Retinal pigment epithelial cell (primary cell): ENCODE measurements at regions not wholly inside any gene's neighbourhood (a gene's known extent, or its start where the extent isn't known, plus 50 kb on each side); places are given as distances from the start of the nearest gene placed in this dataset.

Experiments
- DNase-seq: peaks from one replicate; pipeline ENCODE4 v3.0.0-alpha.2; 2010; ENCODE audit warnings: low read depth
- H3K4me3 ChIP-seq: 2 replicates; pipeline ENCODE4 v1.5.1; 2011; ENCODE audit warnings: mild to moderate bottlenecking, low read length, control low read depth, moderate library complexity
- TF ChIP-seq, protein P1 (sequence below): conservative IDR thresholded peaks from 2 replicates; pipeline ENCODE4 v1.5.1; 2011; ENCODE audit warnings: low read depth, low read length, control low read depth, inconsistent platforms

DNA sequence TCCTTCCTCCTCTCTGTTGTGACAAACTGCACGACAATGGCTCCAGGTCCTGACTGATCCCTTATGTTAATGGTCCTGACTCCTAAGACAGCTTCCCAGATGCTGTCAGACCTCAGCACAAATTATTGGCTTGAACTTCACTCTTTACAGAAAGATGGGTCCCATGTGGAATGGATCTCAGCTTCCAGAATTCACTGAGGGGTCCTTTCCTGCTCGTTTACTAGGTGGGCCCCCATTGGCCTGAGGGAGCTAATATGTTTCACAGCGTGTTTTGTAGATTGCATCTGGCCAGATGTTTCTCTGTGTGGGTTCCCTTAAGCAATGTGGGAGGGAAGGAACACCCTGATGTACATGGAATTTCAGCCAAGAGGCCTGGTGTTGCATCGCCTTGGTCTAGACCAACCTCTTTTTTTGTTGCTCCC is 826.6 kb downstream of the MAFB start:
- DNase-seq: no peak
- TF ChIP-seq, protein P1, sequence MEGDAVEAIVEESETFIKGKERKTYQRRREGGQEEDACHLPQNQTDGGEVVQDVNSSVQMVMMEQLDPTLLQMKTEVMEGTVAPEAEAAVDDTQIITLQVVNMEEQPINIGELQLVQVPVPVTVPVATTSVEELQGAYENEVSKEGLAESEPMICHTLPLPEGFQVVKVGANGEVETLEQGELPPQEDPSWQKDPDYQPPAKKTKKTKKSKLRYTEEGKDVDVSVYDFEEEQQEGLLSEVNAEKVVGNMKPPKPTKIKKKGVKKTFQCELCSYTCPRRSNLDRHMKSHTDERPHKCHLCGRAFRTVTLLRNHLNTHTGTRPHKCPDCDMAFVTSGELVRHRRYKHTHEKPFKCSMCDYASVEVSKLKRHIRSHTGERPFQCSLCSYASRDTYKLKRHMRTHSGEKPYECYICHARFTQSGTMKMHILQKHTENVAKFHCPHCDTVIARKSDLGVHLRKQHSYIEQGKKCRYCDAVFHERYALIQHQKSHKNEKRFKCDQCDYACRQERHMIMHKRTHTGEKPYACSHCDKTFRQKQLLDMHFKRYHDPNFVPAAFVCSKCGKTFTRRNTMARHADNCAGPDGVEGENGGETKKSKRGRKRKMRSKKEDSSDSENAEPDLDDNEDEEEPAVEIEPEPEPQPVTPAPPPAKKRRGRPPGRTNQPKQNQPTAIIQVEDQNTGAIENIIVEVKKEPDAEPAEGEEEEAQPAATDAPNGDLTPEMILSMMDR: no peak
- H3K4me3 ChIP-seq: no peak overlapping the region

DNA sequence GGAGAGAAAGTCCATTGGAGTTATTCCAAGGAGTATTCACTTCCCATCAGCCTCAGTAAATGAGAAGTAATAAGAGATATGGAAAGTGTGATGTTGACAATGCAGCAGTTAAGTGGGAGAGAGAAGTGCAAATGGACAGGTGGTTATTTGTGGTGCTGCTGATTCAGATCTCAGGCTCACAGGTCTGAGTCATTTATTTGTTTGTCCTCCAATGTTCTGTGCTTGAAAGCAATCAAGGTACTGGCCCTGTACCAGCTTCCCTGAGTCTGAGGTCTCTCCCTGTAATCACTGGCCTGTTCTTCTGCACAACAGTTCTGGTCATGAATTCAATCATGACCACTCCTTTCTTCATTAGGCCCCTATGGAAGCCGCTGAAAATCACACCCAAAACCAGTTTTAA is 827.7 kb downstream of the MAFB start:
- no peak for DNase-seq
- H3K4me3 ChIP-seq: no peak overlapping the region
- TF ChIP-seq, protein P1: no peak

DNA sequence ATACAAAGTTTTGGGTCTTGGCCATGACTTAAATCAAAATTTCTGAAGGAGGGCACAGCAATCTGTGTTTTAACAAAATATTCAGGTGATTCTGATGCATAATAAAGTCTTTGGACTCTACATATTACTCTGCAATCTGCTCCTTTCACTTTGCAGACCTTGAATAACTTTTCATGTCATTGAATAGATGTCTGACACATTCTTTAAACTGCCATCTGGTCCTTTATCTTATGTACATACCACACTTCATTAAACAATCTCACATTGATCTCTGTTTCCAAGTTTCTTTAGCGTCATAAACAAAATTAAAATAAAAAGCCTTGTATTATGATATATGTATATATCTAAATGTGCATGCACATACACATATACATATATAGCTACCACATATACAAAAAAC is 831.2 kb downstream of the MAFB start:
- DNase-seq: no peak
- H3K4me3 ChIP-seq: no peak overlapping the region
- TF ChIP-seq, protein P1: no peak

DNA sequence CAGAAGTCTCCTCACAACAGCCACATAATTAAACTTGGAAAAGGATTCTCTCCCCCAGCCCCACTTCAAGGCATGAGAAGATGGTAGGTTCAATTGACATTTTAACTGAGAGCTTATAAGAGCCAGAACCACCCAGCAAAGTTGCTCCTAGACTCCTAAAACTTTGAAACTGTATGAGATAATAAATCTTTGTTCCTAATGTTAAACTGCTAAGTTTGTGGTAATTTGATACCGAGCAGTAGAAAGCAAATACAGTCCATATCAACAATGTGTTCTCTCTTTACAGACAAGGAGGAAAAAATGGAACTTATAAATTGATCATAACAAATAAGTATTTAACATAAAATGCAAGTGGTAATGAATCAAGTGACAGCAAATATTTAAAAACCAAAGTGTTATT is 831.8 kb downstream of the MAFB start:
- H3K4me3 ChIP-seq: no peak overlapping the region
- TF ChIP-seq, protein P1: no peak
- no peak for DNase-seq

DNA sequence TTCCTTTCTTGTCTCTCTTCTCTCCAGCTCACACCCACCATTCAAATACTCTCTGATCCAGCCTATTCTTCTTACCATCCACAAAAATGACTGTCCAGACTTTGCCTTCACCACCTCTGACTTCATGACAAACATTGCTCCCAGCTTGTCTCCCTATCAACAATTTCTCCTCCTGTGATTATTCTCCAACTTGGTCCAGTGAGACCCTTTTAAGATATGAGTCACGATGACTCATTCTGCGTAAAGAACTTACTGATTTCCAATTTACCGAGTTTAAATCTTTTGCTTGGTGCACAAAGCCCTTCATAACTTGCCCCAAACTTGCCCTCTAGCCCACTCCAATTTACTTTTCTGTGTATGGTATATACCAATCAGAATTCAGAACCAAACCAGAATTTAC is 833.2 kb downstream of the MAFB start:
- TF ChIP-seq, protein P1: no peak
- no peak overlapping the region for H3K4me3 ChIP-seq
- DNase-seq: peak; percentile 17

DNA sequence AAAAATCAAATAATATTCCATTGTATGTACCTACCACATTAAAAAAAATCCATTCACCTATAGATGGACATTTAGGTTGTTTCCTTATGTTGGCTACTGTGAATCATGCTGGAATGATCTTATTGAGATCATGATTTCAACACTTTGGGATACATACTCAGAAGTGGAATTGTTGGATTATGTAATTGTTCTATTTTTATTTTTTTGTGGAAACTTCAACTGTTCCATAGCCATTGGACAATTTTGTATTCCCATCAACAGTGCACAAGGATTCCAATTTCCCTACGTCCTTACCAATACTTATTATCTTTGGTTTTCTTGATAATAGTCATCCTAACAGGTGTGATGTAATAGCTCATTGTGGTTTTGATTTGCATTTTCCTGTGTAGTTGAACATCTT is 834.0 kb downstream of the MAFB start:
- H3K4me3 ChIP-seq: no peak overlapping the region
- TF ChIP-seq, protein P1: no peak
- no peak for DNase-seq

DNA sequence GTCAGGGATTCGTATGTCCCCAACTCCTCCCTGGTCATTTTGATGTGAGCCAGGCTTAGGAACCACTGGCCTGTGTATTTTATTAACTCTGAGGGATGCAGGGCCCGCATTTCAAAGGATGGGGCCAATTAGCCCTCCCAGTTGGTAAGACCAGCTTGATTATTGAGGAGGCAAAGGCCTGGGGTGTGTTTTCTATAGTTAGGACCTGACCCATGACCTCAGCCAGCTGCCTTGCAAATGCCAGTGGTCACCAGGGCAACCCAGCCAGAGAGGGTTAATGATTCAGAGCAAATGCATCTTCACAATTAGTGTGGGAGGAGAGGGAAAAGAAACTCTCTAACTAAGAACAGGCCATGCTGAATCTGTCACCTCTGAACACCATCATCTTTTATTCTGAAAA is 835.4 kb downstream of the MAFB start:
- TF ChIP-seq, protein P1: no peak
- H3K4me3 ChIP-seq: no peak overlapping the region
- DNase-seq: peak; percentile 13
